HG02571 (cell line): ENCODE measurements at regions not wholly inside any gene's neighbourhood (a gene's known extent, or its start where the extent isn't known, plus 50 kb on each side); places are given as distances from the start of the nearest gene placed in this dataset.
"Not testable (repeated sequence)": the region's sequence is repeated elsewhere in the genome, so short reads cannot be mapped to it uniquely, and the experiment has no call there.

Experiments used
- ATAC-seq: cut with Tn5 transposase; IDR thresholded peaks from one replicate; pipeline ENCODE4 v1.9.1; 2021; ENCODE audit warnings: mild to moderate bottlenecking, moderate library complexity; ENCODE audit not compliant: unreplicated experiment

DNA sequence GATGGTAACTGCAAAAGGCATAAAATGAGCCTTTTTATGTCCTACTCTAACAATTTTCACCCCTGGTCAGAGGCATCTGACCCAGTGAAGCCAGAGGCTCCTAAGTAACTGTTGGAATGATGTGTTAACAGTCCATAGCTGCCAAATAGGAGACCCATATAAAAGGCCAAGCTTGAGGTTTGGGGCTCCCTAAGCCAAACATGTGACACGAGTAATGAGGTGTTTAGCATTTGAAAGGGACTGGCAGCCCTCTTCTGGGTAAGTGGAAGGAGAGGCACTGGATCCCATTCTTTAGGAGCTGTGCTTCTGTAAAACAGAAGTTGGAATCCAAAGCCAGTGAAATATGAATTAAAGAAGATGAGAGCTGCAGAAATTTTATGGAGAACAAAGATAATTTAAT lies 100.6 kb upstream of the PNPLA4 start:
- ATAC-seq, result no peak

DNA sequence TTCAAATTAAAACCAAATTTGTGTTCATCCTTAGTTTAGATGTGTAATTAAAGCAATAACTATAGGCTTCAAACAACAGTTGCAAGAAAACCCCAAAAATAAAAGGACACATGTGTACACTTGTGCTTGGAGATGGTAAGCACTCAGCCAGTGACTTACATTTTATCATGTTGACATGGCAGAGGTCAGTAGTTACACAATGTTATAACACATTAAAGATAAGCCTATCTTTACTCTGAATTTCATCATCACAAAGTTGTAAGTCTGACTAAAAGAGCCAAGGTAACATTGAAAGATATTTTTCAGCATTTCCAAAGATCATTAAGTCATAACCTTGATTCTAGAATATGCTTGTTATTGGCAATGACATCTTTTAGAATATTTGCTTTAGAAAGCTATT lies 98.5 kb upstream of the PNPLA4 start:
- ATAC-seq, result no peak

DNA sequence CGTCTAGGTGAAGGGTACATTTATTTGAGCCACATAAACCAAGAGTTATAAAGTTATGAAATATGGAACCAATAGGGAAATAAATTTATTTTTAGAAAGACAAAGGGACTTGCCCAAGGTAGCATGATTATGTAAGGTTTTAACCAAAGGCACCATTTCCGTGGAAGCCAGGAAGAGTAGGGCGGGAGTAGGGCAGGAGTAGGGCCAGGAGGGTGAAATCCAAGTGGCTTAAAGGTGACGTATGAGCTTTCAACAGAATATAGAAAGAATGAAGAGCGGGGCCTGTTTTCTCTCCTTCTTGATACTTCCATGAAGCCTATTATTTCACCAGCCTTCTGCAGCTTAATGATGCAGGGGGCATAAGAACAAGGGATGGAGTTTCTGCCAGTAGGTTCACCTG lies 91.7 kb upstream of the PNPLA4 start:
- no peak for ATAC-seq

DNA sequence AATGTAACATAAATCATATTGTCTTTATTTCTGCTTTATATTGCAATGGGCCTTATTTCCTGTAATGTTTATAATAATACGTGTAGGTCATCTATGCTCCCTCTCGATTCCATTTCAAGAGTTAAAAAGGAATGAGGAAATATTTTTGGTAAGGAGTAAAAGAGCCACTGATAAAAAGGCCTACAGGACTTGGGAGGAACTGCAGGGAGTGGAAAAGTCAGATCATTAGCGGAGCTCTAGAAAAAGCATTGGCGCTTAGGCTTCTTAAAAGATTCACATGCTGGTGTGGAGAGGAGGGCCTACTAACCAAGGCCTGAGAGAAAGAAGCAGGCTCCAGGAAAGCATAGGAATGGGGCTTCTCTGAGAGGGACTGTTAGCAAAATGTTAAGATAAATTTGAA lies 82.9 kb upstream of the PNPLA4 start:
- ATAC-seq, result no peak

DNA sequence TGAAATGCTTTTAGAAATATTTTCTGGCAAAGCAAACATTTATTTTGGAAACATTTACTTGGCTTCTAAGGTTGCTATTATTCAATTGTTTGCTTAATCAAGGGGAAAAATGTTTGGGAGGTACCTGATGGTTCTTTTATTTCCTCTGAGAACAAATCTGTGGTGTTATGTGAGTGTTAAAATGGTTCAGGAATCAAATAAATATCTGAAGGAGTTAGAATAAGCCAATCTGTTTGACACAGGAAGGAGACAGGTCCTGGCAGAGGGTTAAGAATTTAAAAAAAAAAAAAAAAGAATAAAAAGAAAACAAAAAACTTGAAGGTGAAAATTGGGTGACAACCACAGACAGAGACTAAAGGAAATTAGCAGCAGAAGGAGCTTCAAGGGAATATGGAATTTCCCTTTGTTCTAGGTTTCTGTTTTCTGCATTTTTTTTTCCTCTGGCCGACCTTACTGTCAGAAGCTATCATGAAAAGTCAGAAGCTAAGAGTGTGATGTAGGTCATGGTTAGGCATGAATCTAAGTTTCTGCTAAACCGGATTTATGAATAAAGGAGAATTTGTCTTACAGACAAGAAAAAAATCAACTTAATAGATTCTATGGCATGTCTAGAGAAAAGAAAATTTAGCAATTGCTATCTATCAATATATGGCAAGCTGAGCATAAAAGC lies 78.6 kb upstream of the PNPLA4 start:
- no peak for ATAC-seq

DNA sequence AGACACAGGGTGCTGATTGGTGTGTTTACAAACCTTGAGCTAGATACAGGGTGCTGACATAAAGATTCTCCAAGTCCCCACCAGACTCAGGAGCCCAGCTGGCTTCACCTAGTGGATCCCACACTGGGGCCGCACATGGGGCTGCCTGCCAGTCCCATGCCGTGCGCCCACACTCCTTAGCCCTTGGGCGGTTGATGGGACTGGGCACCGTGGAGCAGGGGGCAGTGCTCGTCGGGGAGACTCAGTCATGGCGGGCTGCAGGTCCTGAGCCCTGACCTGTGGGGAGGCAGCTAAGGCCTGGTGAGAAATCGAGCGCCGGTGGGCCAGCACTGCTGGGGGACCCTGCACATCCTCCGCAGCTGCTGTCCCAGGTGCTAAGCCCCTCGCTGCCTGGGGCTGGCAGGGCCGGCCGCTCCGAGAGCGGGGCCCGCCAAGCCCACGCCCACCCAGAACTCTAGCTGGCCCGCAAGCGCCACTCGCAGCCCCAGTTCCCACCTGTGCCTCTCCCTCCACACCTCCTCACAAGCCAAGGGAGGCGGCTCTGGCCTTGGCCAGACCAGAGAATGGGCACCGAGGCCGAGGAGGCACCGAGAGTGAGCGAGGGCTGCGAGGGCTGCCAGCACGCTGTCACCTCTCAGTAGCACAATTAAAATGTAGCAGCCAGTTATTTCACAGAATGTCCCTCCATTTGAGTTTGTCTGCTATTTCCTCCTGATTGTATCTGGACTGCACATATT lies 76.1 kb upstream of the PNPLA4 start:
- no peak for ATAC-seq

DNA sequence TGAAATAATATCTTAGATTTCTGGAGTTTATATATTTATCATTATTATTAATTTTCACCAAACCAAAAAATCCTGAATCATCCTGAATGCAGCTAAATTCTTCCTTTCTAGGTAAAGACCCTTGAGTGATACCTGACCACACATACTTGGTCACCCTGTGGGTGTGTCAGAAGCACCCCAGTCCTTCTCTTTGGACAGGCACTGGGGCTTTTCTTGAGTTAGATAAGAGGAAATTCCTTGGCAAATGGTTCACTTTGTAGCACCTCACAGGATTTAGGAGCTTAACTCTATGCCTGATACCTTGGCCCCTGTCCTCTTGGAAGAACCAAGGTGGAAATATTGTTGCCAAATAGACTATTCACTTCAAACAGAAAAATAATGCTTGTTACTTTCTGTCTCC lies 69.6 kb upstream of the PNPLA4 start:
- ATAC-seq, result no peak

DNA sequence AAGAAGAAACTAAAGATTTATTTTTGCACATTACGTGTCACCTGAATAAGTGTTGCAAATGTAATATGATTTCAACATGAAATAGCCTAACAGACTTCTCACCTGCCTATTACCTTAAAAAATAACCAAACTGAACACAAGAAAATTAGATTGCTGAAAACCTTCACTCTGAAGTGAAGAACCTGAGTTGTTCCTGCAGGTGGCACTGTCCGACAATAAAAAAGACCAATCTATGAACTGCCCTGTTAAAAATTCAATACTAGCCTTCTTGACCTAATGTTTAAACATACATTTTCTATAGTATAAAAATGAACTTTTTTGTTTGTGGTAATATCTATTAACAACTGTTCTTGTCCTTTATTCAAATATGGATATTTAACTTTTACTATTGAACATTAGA lies 69.2 kb upstream of the PNPLA4 start:
- peak; percentile 62 for ATAC-seq

DNA sequence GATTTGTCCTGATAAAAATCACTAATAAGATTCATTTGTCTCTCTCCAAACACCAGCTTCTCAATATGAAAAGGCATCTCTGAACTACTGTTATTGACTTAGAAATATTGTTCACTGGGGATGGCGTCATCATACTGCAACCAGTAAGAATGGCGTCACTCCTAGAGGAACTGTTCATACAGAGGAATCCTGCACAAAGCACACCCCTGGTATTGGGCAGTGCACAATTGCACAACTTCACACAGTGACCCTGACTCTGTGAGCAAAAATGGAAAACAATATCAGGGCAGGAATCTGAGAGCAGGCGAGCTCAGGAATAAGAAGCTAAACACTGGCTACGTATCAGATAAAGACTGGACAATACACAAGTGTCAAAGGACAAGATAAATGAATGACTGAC lies 66.7 kb upstream of the PNPLA4 start:
- ATAC-seq, result no peak

DNA sequence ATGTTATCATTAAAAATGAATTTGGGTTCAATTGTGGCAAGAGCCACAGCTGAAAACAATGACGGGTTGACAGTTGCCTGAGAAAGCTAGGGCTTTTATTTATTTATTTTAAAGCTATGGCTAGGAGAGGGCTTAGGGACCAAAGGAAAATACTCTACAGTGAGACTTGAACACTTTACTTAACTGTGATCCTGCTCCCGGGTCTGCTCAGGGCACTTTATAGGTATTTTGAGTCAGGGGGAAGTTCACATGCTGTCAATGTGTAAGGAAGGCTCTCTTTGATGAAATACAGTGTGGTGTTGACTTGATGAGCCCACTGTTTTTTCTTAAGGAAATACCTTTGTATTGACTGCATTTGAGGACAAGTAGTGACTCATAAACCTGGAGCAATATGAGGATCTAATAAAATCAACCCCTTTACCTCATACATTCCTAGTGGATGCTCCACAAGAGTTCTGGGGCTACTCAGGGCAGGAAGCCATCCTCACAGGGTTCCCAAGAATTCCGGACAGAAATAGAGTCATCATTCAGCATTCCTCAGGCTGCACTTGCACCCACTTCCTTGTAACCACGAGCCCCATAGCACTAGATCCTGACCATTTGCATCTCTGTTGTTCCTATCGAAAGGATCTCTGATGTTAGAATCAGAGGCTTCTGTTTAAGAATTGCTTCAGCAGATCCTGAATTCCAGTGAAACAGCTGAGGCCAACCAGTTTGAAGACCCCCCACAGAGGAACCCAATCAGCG lies 61.0 kb upstream of the PNPLA4 start:
- not testable (repeated sequence) for ATAC-seq

DNA sequence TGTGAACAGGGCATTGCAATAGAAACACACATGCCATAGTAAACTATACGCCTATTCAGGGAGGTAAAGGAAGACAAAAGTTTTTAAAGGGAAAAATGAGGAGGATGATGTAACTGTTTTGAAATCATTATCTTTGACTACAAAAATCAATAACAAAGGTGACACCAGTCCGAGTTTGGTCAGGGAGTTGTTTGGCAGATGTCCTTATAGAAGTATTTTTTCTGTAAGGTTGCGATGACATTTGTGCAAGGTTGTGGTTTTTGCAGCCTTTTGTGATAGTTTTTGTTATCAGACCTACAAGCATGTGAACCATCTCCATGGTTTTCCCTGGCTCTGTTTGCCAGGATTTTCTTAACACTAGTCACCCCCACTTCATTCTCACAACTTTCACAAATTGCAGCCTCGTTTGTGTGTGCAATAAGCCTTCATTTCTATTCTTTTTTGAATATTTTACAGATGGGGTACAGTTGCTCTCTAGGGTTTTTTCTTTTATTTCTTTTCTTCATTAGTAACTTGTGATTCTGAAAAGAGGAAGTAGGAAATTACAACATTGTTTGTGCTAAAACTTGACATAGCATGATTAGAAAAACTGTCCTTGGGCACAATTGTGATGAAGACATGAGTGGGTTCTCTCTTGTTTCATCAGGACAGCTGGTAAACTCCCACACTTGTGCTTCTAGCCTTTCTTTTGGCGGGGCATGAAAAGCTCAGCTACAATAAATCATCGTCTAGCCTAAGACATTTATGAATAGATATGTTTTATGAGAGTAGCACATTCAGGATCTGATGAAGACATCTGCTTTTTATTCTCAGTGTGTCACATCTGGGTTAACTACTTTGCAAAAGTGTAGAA lies 60.2 kb upstream of the PNPLA4 start:
- ATAC-seq, result no peak

DNA sequence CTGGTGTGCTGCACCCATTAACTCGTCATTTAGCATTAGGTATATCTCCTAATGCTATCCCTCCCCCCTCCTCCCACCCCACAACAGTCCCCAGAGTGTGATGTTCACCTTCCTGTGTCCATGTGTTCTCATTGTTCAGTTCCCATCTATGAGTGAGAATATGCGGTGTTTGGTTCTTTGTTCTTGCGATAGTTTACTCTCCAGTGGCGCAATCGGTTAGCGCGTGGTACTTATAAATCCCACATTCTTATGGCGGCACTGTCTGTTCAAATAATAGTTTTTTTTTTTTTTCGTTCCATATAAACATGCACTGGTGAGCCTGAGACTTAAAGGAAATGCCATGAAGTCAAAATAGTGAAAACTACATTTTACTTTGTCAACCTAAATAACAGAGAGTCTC lies 59.5 kb upstream of the PNPLA4 start:
- ATAC-seq, result not testable (repeated sequence)

DNA sequence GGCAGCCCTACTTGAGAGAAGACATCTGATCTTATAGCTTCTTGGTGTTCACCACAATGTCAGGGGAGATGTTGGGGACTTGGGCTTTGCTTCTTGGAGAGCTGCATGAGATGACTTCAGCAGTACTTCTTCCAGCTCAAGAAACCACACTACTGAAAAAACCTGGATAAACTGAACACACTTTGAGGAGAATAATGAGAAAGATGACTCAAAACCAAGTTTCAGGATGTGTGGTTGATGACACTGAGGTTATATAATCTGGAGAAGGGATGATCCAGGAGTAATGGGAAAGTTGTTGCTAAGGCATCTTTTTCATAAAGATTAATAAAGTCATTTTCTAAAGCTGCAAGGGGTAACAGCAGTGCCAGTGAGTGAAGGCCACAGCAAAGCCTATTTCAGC lies 58.4 kb upstream of the PNPLA4 start:
- no peak for ATAC-seq

DNA sequence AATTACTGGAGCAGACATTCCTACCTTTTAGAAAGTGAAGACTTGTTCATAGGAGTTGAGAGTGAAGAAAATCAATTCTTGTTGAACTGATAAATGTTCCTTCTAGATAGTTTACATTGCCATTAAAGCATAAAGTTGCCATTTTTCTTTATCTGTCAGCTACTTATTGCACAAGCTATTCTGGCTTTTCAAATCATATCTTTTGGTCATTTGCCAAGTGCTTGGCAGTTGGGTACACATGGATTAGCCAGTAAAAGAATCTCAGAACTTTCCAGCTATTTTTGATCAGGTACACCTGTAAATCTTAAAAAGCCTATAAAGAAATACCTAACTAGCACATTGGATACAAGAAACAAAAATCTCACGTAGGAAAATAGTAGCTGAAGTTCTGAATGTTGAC lies 56.4 kb upstream of the PNPLA4 start:
- no peak for ATAC-seq
